ENCODE measurements at regions not wholly inside any gene's neighbourhood (a gene's known extent, or its start where the extent isn't known, plus 50 kb on each side); places are given as distances from the start of the nearest gene placed in this dataset.

- DNase-seq = no peak
Observed at GRCh38 chr1:164930833-164931232, 371.8 kb downstream of the PBX1 start.

GRCh38 chr1:164930241-164930640 lies 371.3 kb downstream of the PBX1 start:
- no peak for DNase-seq

GRCh38 chr1:164928232-164928812 lies 369.3 kb downstream of the PBX1 start:
- DNase-seq = no peak

GRCh38 chr1:164926107-164926506 lies 367.1 kb downstream of the PBX1 start:
- no peak for DNase-seq

GRCh38 chr1:164922585-164922984 lies 363.6 kb downstream of the PBX1 start:
- no peak for DNase-seq

- DNase-seq = no peak
Observed at GRCh38 chr1:164921493-164921892, 362.5 kb downstream of the PBX1 start.

GRCh38 chr1:164918140-164918539 lies 359.2 kb downstream of the PBX1 start:
- no peak for DNase-seq

- DNase-seq = no peak
Observed at GRCh38 chr1:164914208-164914607, 355.2 kb downstream of the PBX1 start.

GRCh38 chr1:164912290-164912689 lies 353.3 kb downstream of the PBX1 start:
- no peak for DNase-seq

GRCh38 chr1:164910671-164911070 lies 351.7 kb downstream of the PBX1 start:
- DNase-seq = no peak

- no peak for DNase-seq
Observed at GRCh38 chr1:164907666-164908065, 348.7 kb downstream of the PBX1 start.

GRCh38 chr1:164905869-164906268 lies 346.9 kb downstream of the PBX1 start:
- DNase-seq = no peak

GRCh38 chr1:164902491-164902890 lies 343.5 kb downstream of the PBX1 start:
- DNase-seq = no peak
